ENCODE measurements at regions not wholly inside any gene's neighbourhood (a gene's known extent, or its start where the extent isn't known, plus 50 kb on each side); places are given as distances from the start of the nearest gene placed in this dataset.

DNA sequence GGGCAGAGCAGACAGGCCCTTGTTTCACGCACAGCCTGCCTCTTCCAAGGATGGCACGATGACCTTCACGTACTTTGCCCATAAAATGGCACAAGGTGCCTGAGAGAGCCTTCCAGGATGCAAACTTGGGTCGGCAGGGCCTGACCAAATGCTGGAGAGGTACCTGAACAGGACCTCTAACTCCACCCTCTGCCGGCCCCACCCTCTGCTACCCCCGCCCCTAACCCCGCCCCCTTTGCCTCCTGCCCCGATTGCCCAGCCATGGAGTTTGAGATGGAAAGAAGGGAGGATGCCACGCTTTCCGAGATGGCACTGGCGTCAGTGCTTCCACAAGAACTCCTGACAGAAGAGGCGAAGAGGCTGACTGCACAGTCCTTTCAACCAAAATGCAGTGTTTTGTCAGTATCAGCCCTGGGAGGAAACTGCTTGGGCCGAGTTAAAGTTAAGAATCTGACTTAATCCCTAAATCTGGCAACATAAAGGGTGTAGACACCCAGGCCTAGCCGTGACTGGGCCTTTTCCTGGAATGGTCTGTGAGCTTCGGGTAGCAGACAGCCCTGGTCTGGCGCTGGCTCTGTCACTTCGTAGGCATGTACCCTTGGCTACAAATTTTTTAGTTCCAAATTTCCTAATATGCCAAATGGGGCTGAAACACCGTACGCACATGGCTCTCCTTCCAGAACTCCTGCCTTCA, 230.3 kb upstream of the RGMA start:
- no peaks in the 10 kb centered on the region for H3K79me1 ChIP-seq (ENCODE audit: low read depth in 1 of 2, low read length in 2 of 2)
- H2AK9ac ChIP-seq (replicated peaks; ENCODE audit: low read depth, low read length, poor library complexity) = no peak overlapping the region
- H3K9ac ChIP-seq (ENCODE audit: low read depth, low read length) = no peak overlapping the region
- H3K27ac ChIP-seq (ENCODE audit: insufficient read depth, low read length) = no peak overlapping the region
- no peak for DNase-seq
- H3K4me3 ChIP-seq (ENCODE audit: insufficient read depth, low read depth, low read length) = no peak overlapping the region
- no peak overlapping the region for H3K4ac ChIP-seq (ENCODE audit: low read depth, low read length)
- no peak overlapping the region for H3K56ac ChIP-seq (ENCODE audit: extremely low read depth, insufficient read depth, low read length)
- H2BK20ac ChIP-seq (ENCODE audit: low read depth, low read length) = no peak overlapping the region
- H4K8ac ChIP-seq (ENCODE audit: low read depth in 2 of 2, low read length in 2 of 2) = no peak overlapping the region
- no peak overlapping the region for H3K4me2 ChIP-seq (ENCODE audit: low read depth, low read length)
- H3K4me1 ChIP-seq (ENCODE audit: control insufficient read depth, insufficient read depth, low read length) = no peaks in the 10 kb centered on the region
- 65% methylated on average over 5 of the region's 19 CpGs; no CpG with 5 or more reads in 1 of the 2 experiments for WGBS, 2 experiments (ENCODE audit: extremely low coverage in 2 of 2, insufficient read length in 1 of 2)
- H3K18ac ChIP-seq (ENCODE audit: low read depth, low read length) = no peak overlapping the region
- no peak overlapping the region for H2AK5ac ChIP-seq (ENCODE audit: low read depth, low read length)
- no peak overlapping the region for H2AFZ ChIP-seq (replicated peaks; ENCODE audit: low read length, poor library complexity)
- ChIA-PET POLR2A (ENCODE audit: unreplicated experiment) (no interaction called here), CTCF (no interaction called here)
- no peak overlapping the region for H4K91ac ChIP-seq (ENCODE audit: insufficient read depth, low read depth, low read length)
- H3K36me3 ChIP-seq (ENCODE audit: control insufficient read depth, insufficient read depth, low read length) = no peaks in the 10 kb centered on the region
- peaks cover 42% of the 10 kb centered on the region for H3K9me3 ChIP-seq (ENCODE audit: control insufficient read depth, insufficient read depth, low read length)
- dilution Hi-C loops (cut with HindIII; ENCODE audit: low sequenced_read_pairs, unreplicated experiment) = no loop called here
- no peak overlapping the region for H3K14ac ChIP-seq (replicated peaks; ENCODE audit: low read depth, low read length)
- in situ Hi-C loops (cut with MboI; ENCODE audit: low sequenced_read_pairs) = no loop called here
- H2BK15ac ChIP-seq (ENCODE audit: low read depth, low read length) = no peak overlapping the region
- no peaks in the 10 kb centered on the region for H4K20me1 ChIP-seq (ENCODE audit: insufficient read depth, low read length)
- intact Hi-C loops (cut with micrococcal nuclease) = no loop called here
- no TSS peak for BruUV-seq (replicated peaks)
- no peak overlapping the region for H4K5ac ChIP-seq (ENCODE audit: low read depth, low read length)
- ATAC-seq (ENCODE audit: low read depth) = no peak
- no peak overlapping the region for H2BK5ac ChIP-seq (ENCODE audit: low read depth, low read length, poor library complexity, severe bottlenecking)
- no peak overlapping the region for H2BK120ac ChIP-seq (ENCODE audit: low read depth, low read length)
- H3K23ac ChIP-seq (ENCODE audit: low read depth, low read length) = no peak overlapping the region
- no peaks in the 10 kb centered on the region for H3K27me3 ChIP-seq (ENCODE audit: control insufficient read depth, insufficient read depth, low read length)
- TF ChIP-seq MXI1 (IDR thresholded peaks at IDR 0.05; ENCODE audit: borderline replicate concordance, low read depth, low read length) = no peak
- H3K9me1 ChIP-seq (ENCODE audit: insufficient read depth, low read length) = no peaks in the 10 kb centered on the region
